Thyroid gland (tissue), 4 donors: ENCODE measurements at regions not wholly inside any gene's neighbourhood (a gene's known extent, or its start where the extent isn't known, plus 50 kb on each side); places are given as distances from the start of the nearest gene placed in this dataset.

ENCODE experiments used
- DNase-seq, 2 donors: peaks; one replicate each; pipeline ENCODE4 v3.0.0-alpha.2; 2019
- H3K27ac ChIP-seq, 3 donors: fragments of 200-600 bp; sonication (generic); 1 replicate in 2 of 3; 2 replicates in 1 of 3; pipeline ENCODE4 v1.5.1; 2016 to 2019; ENCODE audit warnings: mild to moderate bottlenecking in 1 of 3, moderate library complexity in 1 of 3
- H3K27me3 ChIP-seq: fragments of 200-600 bp; sonication (generic); one replicate; pipeline ENCODE4 v1.5.1; 2019
- H3K36me3 ChIP-seq, 2 donors: fragments of 200-600 bp; sonication (generic); one replicate each; pipeline ENCODE4 v1.5.1; 2016 to 2019
- H3K4me1 ChIP-seq, 2 donors: fragments of 200-600 bp; sonication (generic); one replicate each; pipeline ENCODE4 v1.5.1; 2017 to 2019
- H3K4me3 ChIP-seq, 3 donors: fragments of 200-600 bp; sonication (generic); replicated peaks in 1 of 3; 1 replicate in 2 of 3; 2 replicates in 1 of 3; pipeline ENCODE4 v1.5.1; 2016; ENCODE audit warnings: mild to moderate bottlenecking in 1 of 3
- H3K9me3 ChIP-seq: fragments of 200-600 bp; sonication (generic); one replicate; pipeline ENCODE4 v1.5.1; 2017
- CTCF ChIP-seq, 6 experiments: fragments of 200-600 bp in 3 of 6; fragments of 450-650 bp in 3 of 6; sonication (generic) in 3 of 6; IDR thresholded peaks; one replicate each; pipeline ENCODE4 v1.5.1; 2016 to 2019; ENCODE audit warnings: antibody characterized with exemption in 6 of 6, mild to moderate bottlenecking in 2 of 6, inconsistent platforms in 1 of 6, moderate library complexity in 1 of 6
- POLR2A ChIP-seq, 2 donors: fragments of 450-650 bp; IDR thresholded peaks; one replicate each; pipeline ENCODE4 v1.6.1; 2017; ENCODE audit warnings: antibody characterized with exemption in 2 of 2, mild to moderate bottlenecking in 2 of 2, moderate library complexity in 1 of 2
- WGBS, 2 donors: methylation state at CpG; one replicate each; pipeline ENCODE4 v1.1.5; 2017; 5-methylcytosine and 5-hydroxymethylcytosine counted together
- intact Hi-C: fragments of 100-400 bp; cut with DNase I; formaldehyde crosslinking; loops from one replicate; pipeline ENCODE4 v1.15.1; 2023

GRCh38 chr4:138945840-138946239 is 69.7 kb upstream of the NOCT start:
- no peak for DNase-seq
- Histone ChIP-seq H3K4me1 (no peaks in the 10 kb centered on the region), H3K4me3 (no peak overlapping the region), H3K27ac (no peak overlapping the region), H3K27me3 (no peaks in the 10 kb centered on the region), H3K36me3 (no peaks in the 10 kb centered on the region), H3K9me3 (no peaks in the 10 kb centered on the region)
- 96 to 97% methylated on average over 1 of the region's 1 CpG for WGBS, 2 donors
- no peak for TF ChIP-seq CTCF (IDR thresholded peaks at IDR 0.05)
- TF ChIP-seq POLR2A (IDR thresholded peaks at IDR 0.05), result no peak
- intact Hi-C loops, result no loop called here

- no peak for DNase-seq
- intact Hi-C loops, result no loop called here
- H3K9me3 ChIP-seq, result no peaks in the 10 kb centered on the region
- H3K36me3 ChIP-seq, result no peaks in the 10 kb centered on the region
- no peak overlapping the region for H3K27ac ChIP-seq
- 88 to 92% methylated on average over 2 of the region's 2 CpGs for WGBS, 2 donors
- H3K4me3 ChIP-seq, result no peak overlapping the region
- no peak for TF ChIP-seq POLR2A (IDR thresholded peaks at IDR 0.05)
- TF ChIP-seq CTCF (IDR thresholded peaks at IDR 0.05), result no peak
- no peaks in the 10 kb centered on the region for H3K27me3 ChIP-seq
- no peaks in the 10 kb centered on the region for H3K4me1 ChIP-seq
These were observed 70.2 kb upstream of the NOCT start for GRCh38 chr4:138945401-138945800.

GRCh38 chr4:138943893-138944292 is 71.7 kb upstream of the NOCT start:
- Histone ChIP-seq H3K9me3 (no peaks in the 10 kb centered on the region), H3K36me3 (no peaks in the 10 kb centered on the region), H3K4me3 (no peak overlapping the region), H3K27me3 (no peaks in the 10 kb centered on the region), H3K27ac (no peak overlapping the region), H3K4me1 (no peaks in the 10 kb centered on the region)
- 93 to 95% methylated on average over 5 of the region's 5 CpGs for WGBS, 2 donors
- no peak for DNase-seq
- TF ChIP-seq CTCF (IDR thresholded peaks at IDR 0.05), result no peak
- TF ChIP-seq POLR2A (IDR thresholded peaks at IDR 0.05), result no peak
- intact Hi-C loops, result no loop called here

GRCh38 chr4:138941037-138941436 is 74.5 kb upstream of the NOCT start:
- intact Hi-C loops, result no loop called here
- Histone ChIP-seq H3K36me3 (no peaks in the 10 kb centered on the region), H3K27me3 (no peaks in the 10 kb centered on the region), H3K4me3 (no peak overlapping the region), H3K27ac (no peak overlapping the region), H3K4me1 (peaks cover 4% of the 10 kb centered on the region in 2 donors), H3K9me3 (no peaks in the 10 kb centered on the region)
- 97 to 98% methylated on average over 1 of the region's 1 CpG for WGBS, 2 donors
- DNase-seq, result no peak
- TF ChIP-seq CTCF (IDR thresholded peaks at IDR 0.05) (no peak), POLR2A (IDR thresholded peaks at IDR 0.05) (no peak)

- Histone ChIP-seq H3K27ac (no peak overlapping the region), H3K4me1 (peaks cover 4% of the 10 kb centered on the region in 2 donors), H3K27me3 (no peaks in the 10 kb centered on the region), H3K36me3 (no peaks in the 10 kb centered on the region), H3K4me3 (no peak overlapping the region), H3K9me3 (no peaks in the 10 kb centered on the region)
- intact Hi-C loops, result no loop called here
- no peak for DNase-seq
- WGBS, 2 donors, result 73 to 78% methylated on average over 4 of the region's 4 CpGs
- no peak for TF ChIP-seq CTCF (IDR thresholded peaks at IDR 0.05)
- no peak for TF ChIP-seq POLR2A (IDR thresholded peaks at IDR 0.05)
These were observed 75.6 kb upstream of the NOCT start for GRCh38 chr4:138939960-138940359.
